ENCODE measurements at regions not wholly inside any gene's neighbourhood (a gene's known extent, or its start where the extent isn't known, plus 50 kb on each side); places are given as distances from the start of the nearest gene placed in this dataset.

DNA sequence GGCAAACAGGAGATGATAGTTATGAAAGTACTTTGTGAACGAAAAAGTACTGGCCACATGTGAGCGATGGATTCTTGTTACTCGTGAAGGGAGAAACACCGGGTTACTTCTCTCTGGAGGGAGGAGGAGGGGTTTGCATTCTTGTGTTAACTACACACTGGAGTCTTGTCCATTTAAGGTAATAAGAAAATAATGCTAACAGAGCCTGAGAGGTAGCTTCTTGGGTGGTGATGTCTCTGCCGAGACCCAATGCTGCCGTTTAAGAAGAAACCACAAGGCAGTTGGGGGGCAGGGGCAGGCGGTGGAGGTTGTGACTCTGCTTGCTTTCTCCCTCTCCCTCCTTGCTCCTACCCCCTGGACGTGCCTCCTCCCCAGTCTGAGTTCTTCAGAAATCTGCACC is 100.9 kb upstream of the ROPN1 start:
- DNase-seq = no peak

- DNase-seq = no peak
Observed at GRCh38 chr3:124094496-124094895, 102.6 kb upstream of the ROPN1 start.

DNA sequence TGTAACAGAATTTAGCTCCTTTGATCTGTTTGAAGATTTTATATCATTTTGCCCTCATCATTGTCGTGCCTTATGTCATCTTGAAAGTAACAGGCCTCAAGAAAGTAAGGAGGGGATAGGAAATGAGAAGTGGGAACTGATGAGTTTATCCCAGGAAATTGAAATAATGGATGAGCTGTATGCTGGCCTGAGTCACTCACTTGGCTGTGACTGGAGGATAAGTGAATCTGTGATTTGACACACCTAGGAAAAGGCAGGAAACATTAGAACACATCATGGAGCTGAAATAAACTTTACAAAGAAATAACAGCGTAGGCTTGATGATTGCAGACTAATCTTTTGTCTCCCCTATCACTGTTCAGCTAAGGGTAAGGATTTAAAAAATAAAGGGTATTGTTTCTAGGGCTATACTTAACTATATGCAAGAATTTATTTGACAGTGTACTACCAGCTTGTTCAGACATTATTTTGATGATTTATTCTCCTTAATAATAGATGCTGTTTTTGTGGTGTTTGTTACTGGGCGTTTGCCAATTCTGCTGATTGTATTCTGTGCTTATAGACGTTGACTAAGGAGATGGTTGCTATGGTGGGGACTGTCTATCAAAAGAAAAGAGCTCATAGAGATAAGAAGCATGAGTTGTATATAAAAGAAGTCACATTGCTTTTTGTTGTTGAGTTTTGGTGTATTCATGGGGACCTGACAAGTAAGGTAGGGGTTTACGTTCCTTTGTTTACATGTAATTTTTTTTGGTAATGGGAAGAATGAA is 105.6 kb upstream of the ROPN1 start:
- no peak for DNase-seq

- no peak for DNase-seq
Observed at GRCh38 chr3:124101643-124102042, 109.7 kb upstream of the ROPN1 start.

GRCh38 chr3:124107104-124107890 is 115.4 kb upstream of the ROPN1 start:
- no peak for DNase-seq

DNA sequence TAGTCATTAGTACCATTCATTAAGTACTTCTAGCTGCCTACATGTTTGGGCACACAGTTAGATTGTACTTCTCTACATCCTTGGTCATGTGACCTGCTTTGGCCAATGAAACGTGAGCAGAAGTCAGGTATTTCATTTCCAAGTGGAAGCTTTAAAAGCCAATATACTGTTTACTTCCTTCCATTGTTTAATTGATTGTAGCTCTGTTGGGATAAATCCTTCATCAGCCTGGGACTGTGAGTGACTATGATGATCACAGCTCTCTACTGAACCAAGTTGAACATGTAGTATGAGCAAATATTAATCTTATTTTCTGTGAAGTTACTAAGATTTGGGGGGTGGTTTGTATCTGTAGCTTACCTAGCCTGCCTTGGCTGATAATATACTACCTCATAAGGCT is 116.5 kb upstream of the ROPN1 start:
- no peak for DNase-seq

DNA sequence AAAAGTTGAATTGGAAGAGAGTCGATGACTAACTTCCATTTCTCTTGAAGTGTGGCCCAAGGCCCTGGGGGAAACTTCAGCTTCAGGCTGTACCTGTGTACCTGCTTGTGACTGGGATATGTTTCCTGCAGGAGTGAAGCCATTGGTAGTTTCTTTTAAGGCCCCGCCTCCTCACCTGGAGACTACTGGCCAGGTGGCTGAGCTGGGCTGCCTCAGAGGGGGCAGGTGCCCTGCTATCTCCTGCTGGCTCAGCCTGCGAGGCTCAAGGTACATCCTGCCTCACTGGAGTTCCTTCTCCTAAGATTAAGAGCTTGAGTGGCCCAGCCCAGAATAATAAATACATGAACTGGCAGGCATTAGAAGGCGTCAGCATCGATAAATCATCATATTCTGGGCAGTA is 121.6 kb upstream of the ROPN1 start:
- DNase-seq = no peak

DNA sequence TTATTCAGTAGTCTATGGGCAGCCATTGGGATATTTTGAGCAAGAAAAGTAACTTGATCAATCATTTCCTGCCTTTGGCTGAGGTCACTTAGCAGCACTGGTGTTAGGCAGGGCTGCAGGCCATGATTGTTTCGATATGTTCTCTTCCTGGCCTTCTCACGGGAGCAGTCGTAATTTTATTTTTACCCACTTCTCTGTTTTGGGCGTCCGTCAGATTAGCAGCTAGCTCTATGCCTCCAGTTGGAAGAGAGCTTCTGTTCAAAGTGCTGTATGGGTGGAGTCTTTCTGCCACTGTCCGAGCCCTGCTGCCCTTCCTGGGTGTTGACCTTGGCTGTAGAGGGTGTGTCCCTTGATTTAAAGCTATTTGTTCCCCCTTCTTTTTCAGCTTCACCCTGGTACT is 123.4 kb upstream of the ROPN1 start:
- no peak for DNase-seq

DNA sequence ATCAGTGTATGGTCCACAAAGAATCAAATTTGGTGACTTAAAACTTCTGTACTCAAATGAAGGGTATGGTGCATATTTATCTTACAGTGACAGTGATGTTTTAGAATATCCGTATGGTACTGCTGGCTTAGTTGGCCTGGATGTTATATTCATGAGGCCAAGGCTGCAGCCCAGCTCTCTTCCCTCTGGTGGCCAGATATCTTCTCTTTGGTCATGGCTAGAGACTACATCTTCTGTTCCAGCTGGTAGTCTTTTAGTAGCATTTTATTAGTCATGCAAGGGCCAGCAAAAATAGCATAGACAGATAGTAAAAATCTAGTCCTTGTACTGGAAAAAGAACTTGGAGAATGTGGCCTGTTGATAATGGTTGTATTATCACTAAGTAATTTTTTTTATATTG is 124.0 kb upstream of the ROPN1 start:
- no peak for DNase-seq

- peak; percentile 35 for DNase-seq
Observed at GRCh38 chr3:124116906-124117305, 125.0 kb upstream of the ROPN1 start.

DNA sequence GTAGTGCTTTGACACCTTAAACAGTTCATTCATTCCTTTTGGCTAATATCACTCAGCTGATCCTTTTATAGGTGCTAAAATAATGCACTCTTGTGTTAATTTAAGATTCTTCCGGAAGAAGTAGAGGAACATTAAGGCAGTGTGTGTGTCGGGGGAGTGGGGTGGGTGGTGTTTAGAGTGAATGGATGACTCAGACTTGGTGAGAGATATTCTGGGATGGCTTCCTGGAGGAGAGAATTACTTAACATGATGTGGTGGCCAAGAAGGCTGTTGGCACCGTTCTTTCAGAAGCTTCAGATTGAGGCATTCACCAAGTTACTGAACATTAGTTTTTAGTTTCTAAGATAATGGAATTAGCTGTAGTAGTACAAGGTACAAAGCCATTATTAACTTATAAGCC is 125.6 kb upstream of the ROPN1 start:
- DNase-seq = no peak

DNA sequence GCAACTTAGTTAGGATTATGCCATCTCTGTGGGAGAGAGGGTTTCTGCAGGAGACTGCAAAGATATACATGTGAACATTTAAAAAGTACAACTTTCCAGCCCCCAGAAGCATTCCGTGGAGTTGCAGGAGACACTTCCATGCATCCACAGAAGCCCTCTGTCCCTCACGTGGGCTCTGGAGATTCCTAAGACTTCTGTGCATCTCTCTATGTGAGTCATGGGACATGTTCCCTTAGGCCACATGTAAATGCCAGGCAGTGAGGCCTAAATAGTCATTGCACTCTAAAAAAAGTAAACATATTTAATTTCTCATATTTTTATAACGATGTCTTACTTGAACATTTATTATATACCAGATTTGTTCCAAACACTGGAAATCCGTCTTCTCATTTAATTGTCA is 126.5 kb upstream of the ROPN1 start:
- no peak for DNase-seq

- DNase-seq = peak; percentile 30
Observed at GRCh38 chr3:124119056-124119716, 127.3 kb upstream of the ROPN1 start.

- DNase-seq = peak; percentile 38
Observed at GRCh38 chr3:124121379-124122312, 129.7 kb upstream of the ROPN1 start.

DNA sequence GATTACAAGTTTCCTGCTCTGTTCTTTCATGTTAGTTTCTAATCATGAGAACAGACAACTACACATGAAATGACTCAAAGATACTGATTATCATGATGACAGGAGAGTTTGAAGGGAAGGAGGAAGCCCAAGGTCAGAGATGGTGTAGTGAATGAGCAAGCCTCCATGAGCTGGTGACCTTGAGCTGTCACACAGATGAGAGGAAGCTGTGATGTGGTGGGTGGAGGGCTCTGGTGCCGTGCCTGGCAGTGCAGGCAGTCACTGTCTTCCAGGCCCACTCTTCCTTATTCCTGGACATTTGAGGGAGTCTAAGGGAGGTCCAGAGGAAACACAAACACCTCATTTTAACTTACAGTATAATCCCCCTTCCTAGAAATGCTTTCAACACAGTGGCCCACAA is 133.4 kb upstream of the ROPN1 start:
- DNase-seq = no peak

GRCh38 chr3:124126436-124127023 is 134.6 kb upstream of the ROPN1 start:
- no peak for DNase-seq

GRCh38 chr3:124131158-124131557 is 139.2 kb upstream of the ROPN1 start:
- no peak for DNase-seq

DNA sequence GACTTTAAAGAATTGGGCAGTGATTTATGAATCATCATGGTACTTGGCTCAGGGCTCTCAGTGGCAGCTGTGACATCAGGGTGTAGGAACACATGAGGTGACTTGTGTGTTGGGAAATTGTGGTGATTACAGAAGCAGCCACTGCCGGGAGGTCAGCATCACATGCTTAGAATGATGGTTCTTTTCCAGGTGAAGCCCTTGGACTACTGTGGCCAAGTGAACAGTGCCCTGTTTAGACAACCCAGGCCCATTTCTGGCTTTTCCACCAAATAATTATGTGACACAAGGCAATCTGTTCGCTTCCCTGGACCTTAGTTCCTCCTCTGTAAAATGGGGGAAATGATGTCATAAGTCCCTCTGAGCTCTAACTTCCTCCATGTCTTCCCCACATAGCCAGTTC is 139.7 kb upstream of the ROPN1 start:
- DNase-seq = no peak

DNA sequence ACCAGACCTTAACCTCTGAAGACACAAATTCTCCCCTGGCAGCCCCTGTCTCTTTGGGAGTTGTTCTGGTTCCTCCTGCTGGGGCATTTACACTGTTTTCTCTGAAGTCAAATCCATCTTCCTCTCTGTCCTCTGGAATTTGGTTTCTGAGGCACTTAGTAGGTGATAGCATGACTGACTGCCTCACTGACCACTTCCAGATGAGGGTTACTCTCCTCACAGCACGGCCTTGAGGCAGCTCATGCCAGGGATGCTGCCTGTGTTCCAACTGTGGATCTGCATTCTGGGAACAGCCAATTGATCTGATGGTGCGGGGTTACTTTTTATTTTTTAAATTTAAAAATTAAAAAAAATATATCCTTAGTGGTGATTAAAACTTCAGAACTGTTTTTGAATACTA is 140.9 kb upstream of the ROPN1 start:
- DNase-seq = no peak

DNA sequence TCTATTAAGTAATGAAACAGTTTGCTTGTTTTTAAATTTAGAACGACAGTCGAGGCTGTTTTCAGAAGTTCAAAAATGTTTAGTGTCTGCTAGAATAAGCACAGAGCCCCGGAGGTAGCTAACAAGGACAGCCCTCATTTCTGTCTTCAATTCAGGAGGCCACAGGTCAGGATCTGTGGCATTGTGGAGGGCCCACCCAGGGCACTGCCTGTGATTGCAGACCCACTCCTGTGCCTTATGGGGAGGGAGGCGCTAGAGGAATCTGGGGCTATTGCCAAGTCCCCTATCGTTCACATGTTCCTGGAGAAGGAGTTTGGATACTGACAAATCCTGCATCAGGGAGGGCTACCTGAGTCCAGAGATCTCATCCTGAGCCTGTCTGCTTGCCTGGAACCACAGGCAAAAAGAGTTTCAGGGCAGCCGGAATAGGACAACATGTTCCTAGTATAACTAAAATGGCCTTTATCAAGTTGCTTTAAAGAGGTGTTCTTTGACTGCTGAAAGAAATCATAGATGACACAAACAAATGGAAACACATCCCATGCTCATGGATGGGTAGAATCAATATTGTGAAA is 141.5 kb upstream of the ROPN1 start:
- no peak for DNase-seq

DNA sequence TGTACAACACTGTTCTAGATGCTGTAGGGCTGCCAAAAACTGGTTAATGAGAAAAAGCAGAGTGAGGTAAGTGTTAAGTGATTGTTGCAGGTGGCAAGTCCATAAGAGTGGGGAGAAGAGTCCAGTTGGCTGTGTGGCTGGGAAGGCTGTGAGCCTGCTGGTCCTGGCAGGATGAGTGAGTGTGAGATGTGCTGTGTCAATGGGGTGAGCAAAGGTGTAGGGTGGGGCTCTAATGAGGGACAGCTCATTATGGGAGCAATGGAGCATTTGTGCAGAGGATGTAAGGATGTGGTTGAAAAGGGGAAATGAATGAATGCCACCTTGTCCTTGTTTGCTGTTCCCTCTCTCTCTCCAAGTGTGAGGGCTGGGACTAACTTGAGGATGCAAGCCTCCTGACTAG is 145.3 kb upstream of the ROPN1 start:
- DNase-seq = no peak

- no peak for DNase-seq
Observed at GRCh38 chr3:124138148-124138547, 146.2 kb upstream of the ROPN1 start.

Measured in eye (tissue), 1 donor.